ENCODE measurements at regions not wholly inside any gene's neighbourhood (a gene's known extent, or its start where the extent isn't known, plus 50 kb on each side); places are given as distances from the start of the nearest gene placed in this dataset.

- DNase-seq (ENCODE audit: low spot score) = no peak
Observed at GRCh38 chr1:30034627-30035521, 688.5 kb downstream of the MATN1 start.

GRCh38 chr1:30034105-30034626 is 689.2 kb downstream of the MATN1 start:
- DNase-seq (ENCODE audit: low spot score) = no peak

GRCh38 chr1:30033256-30034104 is 689.9 kb downstream of the MATN1 start:
- DNase-seq (ENCODE audit: low spot score) = no peak

GRCh38 chr1:30032302-30032701 is 691.1 kb downstream of the MATN1 start:
- no peak for DNase-seq (ENCODE audit: low spot score)

DNA sequence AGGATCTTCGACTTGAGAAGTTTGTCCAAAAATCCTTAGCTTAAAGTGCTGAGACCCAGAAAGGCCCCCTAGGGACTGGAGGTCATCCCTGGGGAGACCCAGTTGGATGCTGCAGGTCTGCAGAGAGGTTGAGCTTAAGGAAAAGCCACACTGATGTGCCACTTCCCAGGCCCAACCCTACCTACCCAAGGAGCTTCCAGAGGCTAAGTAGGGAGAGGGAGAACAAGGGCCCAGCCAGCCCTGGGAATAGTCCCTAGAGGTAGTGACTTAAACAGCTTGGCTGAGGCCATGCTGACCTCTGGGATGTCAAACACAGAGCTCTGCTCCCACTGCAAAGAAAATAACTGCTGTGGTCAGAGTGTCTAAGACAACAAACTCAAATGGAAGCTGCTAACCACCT is 693.7 kb downstream of the MATN1 start:
- no peak for DNase-seq (ENCODE audit: low spot score)

DNA sequence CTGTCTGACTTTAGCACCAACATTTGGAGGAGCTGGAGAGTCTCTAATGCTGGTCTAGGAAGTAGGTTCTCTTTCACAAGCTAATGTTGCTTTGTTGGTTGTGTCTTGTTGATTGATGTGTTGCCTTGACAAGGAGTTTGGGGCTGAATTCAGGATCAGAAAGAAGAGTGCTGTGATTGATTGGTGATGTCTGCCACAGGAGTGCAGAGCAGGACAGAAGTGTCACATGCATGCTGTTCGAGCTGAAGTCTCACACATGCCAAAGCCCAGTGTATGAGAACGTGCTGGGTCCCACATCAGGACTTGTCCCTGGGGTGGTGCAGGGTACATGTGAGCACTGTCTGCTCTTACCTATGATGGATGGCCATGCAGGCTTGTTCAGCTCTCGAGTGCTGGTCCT is 694.4 kb downstream of the MATN1 start:
- no peak for DNase-seq (ENCODE audit: low spot score)

DNA sequence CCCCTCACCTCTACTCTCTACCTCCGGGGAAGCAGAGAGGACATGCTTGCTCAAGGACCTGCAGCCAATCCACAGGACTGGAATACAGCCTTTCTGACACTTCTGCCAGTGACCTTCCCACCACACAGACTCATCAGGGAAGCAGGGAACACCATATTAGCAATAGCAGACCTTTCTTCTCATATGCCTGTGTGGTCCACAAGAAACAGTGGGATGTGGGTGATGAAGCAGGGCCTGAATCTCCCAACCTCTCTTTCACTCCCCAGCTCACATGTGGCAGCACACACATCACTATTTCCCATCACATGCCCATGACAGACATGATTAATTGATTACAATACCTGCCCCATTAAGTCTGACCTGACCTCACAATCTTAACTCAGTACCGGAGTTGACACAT is 695.1 kb downstream of the MATN1 start:
- DNase-seq (ENCODE audit: low spot score) = no peak

DNA sequence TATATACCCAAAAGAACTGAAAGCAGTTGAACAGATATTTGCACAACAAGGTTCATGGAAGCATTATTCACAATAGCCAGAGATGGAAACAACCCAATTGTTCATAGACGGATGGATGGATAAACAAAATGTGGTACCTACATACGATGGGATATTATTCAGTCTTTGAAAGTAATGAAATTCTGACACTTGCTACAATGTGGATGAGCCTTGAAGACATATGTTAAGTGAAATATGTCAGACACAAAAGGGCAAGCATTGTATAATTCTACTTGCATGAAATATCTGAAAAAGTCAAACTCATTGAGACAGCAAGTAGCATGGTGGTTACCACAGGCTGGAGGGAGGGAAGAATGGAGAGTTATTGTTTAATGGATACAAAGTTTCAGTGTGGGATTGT is 696.1 kb downstream of the MATN1 start:
- no peak for DNase-seq (ENCODE audit: low spot score)

DNA sequence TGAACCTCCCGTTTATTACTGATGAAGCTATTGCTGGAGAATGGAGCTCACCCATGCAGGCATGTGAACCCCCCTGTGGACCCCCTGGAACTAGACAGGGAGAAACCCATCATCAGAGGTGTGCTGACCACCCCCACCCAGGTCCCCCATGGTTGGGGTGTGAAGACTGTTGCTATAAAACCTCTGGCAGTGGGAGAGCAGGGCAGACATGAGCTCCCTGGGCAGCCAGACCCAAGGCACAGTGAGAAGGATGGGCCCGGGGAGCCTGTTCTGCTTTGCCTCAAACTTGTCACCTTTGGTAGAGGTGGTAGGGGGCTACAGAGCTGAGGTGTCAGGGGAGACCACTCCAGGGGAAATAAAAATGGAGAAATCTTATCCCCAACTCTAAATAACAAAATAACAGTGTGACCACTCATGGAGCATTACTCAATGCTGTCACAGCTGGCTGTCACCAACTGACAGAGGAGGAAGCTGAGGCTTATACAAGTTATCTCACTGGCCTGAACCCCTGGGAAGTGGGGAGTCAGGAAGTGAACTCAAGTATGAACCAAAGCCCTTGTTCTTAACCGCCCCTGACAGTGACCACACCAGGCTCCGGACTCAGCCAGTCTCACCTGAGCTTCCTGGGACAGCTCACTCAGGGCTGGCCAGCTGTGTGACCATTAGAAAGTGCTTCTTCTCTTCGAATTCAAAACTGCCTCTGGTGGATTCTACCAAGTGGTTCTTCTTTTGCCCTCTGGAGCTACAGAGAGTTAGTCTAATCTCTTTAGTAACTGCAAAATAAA is 698.8 kb downstream of the MATN1 start:
- no peak for DNase-seq (ENCODE audit: low spot score)

DNA sequence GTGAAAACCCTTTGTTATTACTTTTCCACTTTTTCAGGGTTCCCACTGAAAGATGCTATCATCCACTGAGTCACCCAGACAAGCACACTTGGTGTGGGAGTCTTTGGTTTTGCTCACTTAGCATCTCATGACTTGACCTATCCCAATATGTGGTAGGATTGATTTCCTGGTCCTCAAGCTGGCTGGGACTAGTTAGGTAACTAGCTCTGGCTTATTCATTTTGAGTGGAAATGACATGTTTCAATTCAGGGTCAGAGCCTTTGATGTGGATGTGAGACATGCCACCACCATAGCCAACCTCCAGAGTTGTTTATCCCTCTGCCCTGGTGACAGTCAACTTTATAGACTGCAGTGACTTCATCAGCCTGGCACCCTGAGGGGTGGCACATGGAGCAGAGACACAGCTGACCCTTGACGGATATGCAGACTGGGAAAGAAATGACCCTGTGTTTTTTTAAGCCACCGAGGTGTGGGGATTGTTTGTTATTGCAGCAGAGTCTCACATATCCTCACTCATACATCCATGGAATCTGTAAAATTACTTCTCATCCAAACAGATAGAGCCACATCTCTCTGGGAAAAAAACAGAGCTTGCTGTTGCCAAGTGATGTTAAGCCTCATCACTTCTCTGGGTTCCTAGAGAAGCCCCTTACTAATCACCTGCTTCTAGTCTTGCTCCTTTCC is 699.9 kb downstream of the MATN1 start:
- no peak for DNase-seq (ENCODE audit: low spot score)

- DNase-seq (ENCODE audit: low spot score) = no peak
Observed at GRCh38 chr1:30014031-30014430, 709.4 kb downstream of the MATN1 start.

- DNase-seq (ENCODE audit: low spot score) = no peak
Observed at GRCh38 chr1:30012455-30013440, 710.6 kb downstream of the MATN1 start.

GRCh38 chr1:30011970-30012369 is 711.4 kb downstream of the MATN1 start:
- DNase-seq (ENCODE audit: low spot score) = no peak

DNA sequence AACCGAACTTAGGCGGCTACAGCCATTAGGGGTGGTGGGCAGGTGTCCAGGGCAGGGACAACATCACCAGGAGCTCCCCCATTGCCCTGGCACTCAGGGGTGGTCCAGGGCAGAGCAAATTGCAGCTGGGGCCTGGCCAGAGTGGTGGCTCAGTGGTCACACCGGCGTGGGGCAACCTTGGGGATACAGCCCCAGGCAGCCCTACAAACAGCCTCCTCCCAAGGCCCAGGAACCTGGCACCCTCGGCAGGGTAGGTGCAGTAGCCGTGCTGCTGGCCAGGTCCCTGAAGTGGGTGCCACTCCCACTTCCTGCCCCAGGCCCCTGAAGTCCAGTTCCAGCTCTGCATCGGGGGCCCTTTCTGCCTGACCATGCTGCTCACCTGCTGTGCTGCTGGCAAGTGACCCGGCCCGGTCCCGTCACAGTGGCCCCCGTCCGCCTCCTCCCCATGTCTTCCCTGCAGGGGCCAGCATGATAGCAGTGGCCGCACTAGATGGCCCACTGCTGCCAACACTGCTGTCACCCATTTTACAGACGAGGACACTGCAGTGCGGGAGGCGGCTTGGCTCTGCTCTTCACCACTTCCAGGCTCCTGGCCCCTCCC is 712.8 kb downstream of the MATN1 start:
- no peak for DNase-seq (ENCODE audit: low spot score)

- DNase-seq (ENCODE audit: low spot score) = no peak
Observed at GRCh38 chr1:30009720-30010119, 713.7 kb downstream of the MATN1 start.

DNA sequence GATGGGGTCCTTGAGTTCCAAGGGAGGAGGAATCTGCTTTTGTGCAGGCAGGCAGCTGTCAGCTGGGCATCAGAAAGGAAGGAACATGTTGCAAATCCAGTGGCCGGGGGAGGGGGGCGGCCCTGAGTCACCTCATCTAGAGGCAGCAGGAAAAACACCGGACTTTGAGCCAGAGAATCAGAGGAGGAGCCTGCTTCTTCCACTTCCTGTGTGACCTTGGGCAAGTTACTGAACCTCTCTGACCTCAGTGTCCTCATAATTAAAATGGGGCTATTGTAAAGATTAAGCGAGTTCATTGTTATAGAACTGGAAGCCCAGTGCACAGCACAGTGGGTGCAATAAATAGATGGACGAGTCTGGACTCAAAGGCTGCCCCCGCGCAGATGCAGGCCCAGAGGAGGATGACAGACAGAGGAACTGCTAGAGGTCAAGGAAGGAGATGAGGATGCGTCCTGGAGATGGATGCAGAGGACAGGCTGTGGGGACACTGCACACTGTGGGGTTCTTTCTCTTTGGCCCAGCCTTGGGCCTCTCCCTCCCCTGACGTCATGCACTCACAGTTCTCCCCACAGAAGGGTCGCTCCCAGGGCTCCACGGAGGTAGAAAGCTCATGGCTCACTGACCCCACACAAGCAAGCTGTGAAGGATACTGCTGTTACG is 714.3 kb downstream of the MATN1 start:
- no peak for DNase-seq (ENCODE audit: low spot score)

- no peak for DNase-seq (ENCODE audit: low spot score)
Observed at GRCh38 chr1:30008372-30008997, 714.9 kb downstream of the MATN1 start.

GRCh38 chr1:30005972-30006619 is 717.3 kb downstream of the MATN1 start:
- DNase-seq (ENCODE audit: low spot score) = no peak
